ENCODE measurements at regions not wholly inside any gene's neighbourhood (a gene's known extent, or its start where the extent isn't known, plus 50 kb on each side); places are given as distances from the start of the nearest gene placed in this dataset.

DNA sequence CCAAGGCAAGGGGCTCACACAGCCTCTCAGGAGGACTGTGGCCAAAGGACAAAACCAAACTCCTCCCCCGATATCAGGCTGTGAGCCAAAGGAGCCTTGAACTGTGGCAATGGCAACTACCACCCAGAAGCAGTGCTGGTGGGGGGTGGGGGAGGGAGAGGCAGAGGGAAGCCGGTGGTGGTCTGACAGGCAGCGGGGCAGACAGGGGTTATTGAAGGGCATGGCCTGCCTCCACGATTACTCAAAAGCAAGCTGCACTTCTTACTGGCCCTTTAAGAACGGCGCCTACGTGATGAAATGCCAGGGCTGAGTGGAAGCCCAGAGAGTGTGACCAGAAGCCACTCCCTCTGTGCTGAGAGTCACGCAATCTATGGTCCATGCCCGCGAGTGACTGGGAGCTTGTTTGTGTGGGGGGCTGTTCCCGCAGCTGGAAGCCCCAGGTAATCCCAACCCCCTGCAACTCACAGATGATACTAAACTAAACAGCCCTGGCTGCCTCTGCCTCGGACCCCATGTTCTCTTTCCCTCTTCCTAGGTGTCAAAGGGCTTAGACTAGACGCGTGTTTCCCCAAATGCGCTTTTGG is 128.2 kb upstream of the CXCR4 start:
- no peak for TF ChIP-seq SP1 (IDR thresholded peaks at IDR 0.05; ENCODE audit: low read depth, low read length)
- TF ChIP-seq NRF1 (conservative IDR thresholded peaks at IDR 0.05; ENCODE audit: low read depth, low read length): no peak
- TF ChIP-seq ATF3 (IDR thresholded peaks at IDR 0.05; ENCODE audit: borderline replicate concordance, extremely low read depth, low read depth, low read length): no peak

All from GM12878 (cell line).